RWPE2 (cell line): ENCODE measurements at regions not wholly inside any gene's neighbourhood (a gene's known extent, or its start where the extent isn't known, plus 50 kb on each side); places are given as distances from the start of the nearest gene placed in this dataset.

Experiments
- ATAC-seq: fragments of 200-7000 bp; cut with Tn5 transposase; 3 replicates; pipeline ENCODE4 v1.9.1; 2021; ENCODE audit warnings: low read depth
- DNase-seq: peaks from one replicate; pipeline ENCODE4 v3.0.0-alpha.2; 2020; ENCODE audit warnings: low spot score
- H3K27ac ChIP-seq: fragments of 450-650 bp; 2 replicates; pipeline ENCODE4 v1.5.1; 2017; ENCODE audit warnings: mild to moderate bottlenecking; ENCODE audit not compliant: poor library complexity, severe bottlenecking
- H3K27me3 ChIP-seq: fragments of 250-450 bp; sonication (Bioruptor Pico); 2 replicates; pipeline ENCODE4 v1.5.1; 2021; ENCODE audit warnings: mild to moderate bottlenecking, moderate library complexity; ENCODE audit not compliant: insufficient read depth, poor library complexity, severe bottlenecking
- H3K36me3 ChIP-seq: fragments of 250-450 bp; sonication (Bioruptor Pico); 2 replicates; pipeline ENCODE4 v1.5.1; 2020; ENCODE audit warnings: low read depth, mild to moderate bottlenecking, moderate library complexity
- H3K4me1 ChIP-seq: fragments of 250-450 bp; sonication (Bioruptor Pico); 2 replicates; pipeline ENCODE4 v1.5.1; 2021; ENCODE audit warnings: mild to moderate bottlenecking, moderate library complexity; ENCODE audit not compliant: insufficient read depth, poor library complexity, severe bottlenecking
- H3K4me3 ChIP-seq: fragments of 250-450 bp; sonication (Bioruptor Pico); 2 replicates; pipeline ENCODE4 v1.5.1; 2021; ENCODE audit warnings: mild to moderate bottlenecking, moderate library complexity; ENCODE audit not compliant: severe bottlenecking
- H3K9me3 ChIP-seq: fragments of 250-450 bp; sonication (Bioruptor Pico); 2 replicates; pipeline ENCODE4 v1.5.1; 2021; ENCODE audit warnings: mild to moderate bottlenecking, moderate library complexity; ENCODE audit not compliant: severe bottlenecking
- CTCF ChIP-seq: fragments of 450-650 bp; IDR thresholded peaks from one replicate; pipeline ENCODE4 v1.5.1; 2017; ENCODE audit warnings: mild to moderate bottlenecking, moderate library complexity; ENCODE audit not compliant: poor library complexity, severe bottlenecking

DNA sequence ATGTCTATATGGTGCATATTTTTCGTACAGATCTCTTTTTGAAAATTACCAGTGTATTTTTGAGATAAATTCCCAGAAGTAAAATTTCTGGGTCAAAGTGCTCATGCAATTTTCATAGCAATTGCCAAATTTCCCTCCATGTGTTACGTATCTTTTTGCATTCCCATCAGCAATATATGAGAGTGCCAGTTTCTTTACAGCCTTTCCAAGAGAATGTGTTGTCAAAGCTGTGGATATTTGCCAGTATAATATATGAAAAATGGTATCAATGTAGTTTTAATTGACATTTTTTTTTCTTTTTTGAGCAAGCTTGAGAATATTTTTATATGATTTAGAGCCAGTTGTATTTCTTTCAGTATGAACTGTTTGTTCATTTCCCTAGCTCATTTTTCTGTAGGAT, 399.0 kb upstream of the KLF12 start:
- no peak for DNase-seq
- no peak overlapping the region for H3K4me3 ChIP-seq
- H3K36me3 ChIP-seq, result no peaks in the 10 kb centered on the region
- H3K27ac ChIP-seq, result no peak overlapping the region
- H3K4me1 ChIP-seq, result no peaks in the 10 kb centered on the region
- no peaks in the 10 kb centered on the region for H3K27me3 ChIP-seq
- no peaks in the 10 kb centered on the region for H3K9me3 ChIP-seq
- ATAC-seq, result no peak
- TF ChIP-seq CTCF, result no peak

DNA sequence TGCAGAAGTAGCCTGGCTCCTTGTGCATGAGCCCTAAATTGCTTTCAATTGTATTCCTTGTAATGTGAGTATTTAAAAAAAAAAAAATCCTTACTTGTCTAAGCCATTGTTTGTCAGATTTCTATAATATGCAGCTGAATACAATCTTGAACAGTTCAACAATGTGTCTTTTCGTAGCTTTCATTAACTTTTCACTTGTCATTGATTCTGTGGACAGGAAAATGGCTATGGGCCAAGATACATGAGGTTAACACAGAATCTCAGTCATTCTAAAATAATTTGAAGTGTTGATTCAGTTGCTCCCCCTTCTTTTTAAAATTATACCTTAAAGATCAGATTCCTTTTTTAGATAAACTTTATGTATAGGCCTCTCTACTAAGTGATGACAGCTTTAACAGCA, 395.8 kb upstream of the KLF12 start:
- no peak overlapping the region for H3K27ac ChIP-seq
- no peaks in the 10 kb centered on the region for H3K36me3 ChIP-seq
- no peak overlapping the region for H3K4me3 ChIP-seq
- DNase-seq (no peak), ATAC-seq (no peak)
- no peaks in the 10 kb centered on the region for H3K9me3 ChIP-seq
- no peak for TF ChIP-seq CTCF
- H3K4me1 ChIP-seq, result no peaks in the 10 kb centered on the region
- H3K27me3 ChIP-seq, result no peaks in the 10 kb centered on the region

DNA sequence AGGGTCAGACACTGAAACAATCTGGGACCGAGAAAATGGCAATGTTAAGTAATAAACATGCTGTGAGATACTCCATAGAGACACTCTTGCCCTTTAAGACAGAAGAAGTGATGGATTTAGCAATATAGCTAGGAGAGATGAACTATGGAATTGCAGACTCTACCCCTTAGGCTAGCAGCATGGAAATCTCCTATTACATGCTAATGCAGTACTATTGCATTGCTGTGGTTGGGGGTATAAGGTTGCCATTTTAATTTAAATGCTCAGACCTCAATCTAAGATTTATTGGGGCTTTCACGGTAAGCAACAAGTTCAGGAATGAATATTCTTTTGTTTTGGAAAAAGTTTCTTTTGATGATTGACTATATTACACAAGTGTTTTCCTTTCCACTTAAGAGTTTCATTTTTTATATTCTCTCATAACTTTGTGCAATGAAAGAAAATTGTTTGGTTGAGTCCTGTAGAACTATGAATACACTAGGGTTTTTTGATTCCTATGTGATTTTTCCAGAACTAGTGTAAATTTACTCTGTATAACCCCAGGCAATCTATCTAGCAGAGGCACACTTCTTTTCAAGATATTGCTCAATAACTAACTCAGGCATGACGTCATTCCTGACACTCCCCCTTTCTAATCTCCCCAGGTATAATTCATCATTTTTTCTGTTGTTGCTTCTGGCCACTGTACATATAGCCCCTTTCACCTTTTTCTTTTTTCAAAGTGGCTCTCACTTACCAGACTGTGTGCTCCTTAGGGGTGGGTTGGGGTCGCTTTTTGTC, 394.7 kb upstream of the KLF12 start:
- H3K27ac ChIP-seq, result no peak overlapping the region
- H3K4me3 ChIP-seq, result no peak overlapping the region
- no peaks in the 10 kb centered on the region for H3K4me1 ChIP-seq
- TF ChIP-seq CTCF, result no peak
- no peaks in the 10 kb centered on the region for H3K27me3 ChIP-seq
- H3K9me3 ChIP-seq, result no peaks in the 10 kb centered on the region
- DNase-seq (no peak), ATAC-seq (no peak)
- H3K36me3 ChIP-seq, result no peaks in the 10 kb centered on the region

DNA sequence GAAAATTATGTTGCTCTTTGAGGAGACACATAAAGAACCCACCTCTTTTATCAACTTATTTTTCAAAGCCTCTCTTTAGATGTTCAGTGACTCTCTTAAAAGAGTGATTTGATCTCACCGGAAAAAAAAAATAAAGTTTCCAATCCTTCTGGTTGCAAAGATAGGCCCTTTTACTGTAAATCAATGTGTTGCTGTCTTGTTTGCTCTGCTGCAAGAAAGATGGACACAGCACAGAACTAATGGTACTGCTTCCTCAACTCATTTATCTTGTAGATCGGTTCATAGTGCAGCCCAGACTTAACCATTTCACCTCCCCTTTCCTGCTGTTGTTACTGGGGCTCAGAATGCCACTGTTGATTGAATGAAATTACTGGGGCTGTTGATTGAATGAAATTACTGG, 388.9 kb upstream of the KLF12 start:
- no peak overlapping the region for H3K4me3 ChIP-seq
- no peaks in the 10 kb centered on the region for H3K9me3 ChIP-seq
- H3K4me1 ChIP-seq, result no peaks in the 10 kb centered on the region
- no peak for TF ChIP-seq CTCF
- DNase-seq (no peak), ATAC-seq (no peak)
- no peaks in the 10 kb centered on the region for H3K36me3 ChIP-seq
- H3K27ac ChIP-seq, result no peak overlapping the region
- no peaks in the 10 kb centered on the region for H3K27me3 ChIP-seq

DNA sequence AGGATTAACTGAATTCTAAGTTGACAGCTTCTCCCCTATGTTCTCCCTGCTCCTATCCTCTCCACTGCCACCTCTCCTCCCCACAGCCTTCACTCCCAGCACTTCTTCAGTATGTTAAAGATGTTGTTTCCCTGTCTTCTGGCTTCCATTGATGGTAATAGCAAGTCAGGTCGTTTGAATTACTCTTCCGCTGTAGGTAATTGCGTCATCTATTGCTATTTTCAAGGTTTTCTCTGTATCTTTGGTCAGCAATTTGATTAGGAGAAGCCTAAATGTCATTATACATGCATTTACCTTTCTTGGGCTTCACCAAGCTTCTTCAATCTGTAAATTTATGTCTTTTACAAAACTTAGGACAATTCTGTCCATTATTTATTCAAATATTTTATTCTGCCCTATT, 377.3 kb upstream of the KLF12 start:
- H3K36me3 ChIP-seq, result no peaks in the 10 kb centered on the region
- no peaks in the 10 kb centered on the region for H3K9me3 ChIP-seq
- no peak for ATAC-seq
- no peak overlapping the region for H3K4me3 ChIP-seq
- H3K27me3 ChIP-seq, result no peaks in the 10 kb centered on the region
- H3K4me1 ChIP-seq, result no peaks in the 10 kb centered on the region
- no peak for DNase-seq
- no peak overlapping the region for H3K27ac ChIP-seq
- TF ChIP-seq CTCF, result no peak
